ENCODE measurements at regions not wholly inside any gene's neighbourhood (a gene's known extent, or its start where the extent isn't known, plus 50 kb on each side); places are given as distances from the start of the nearest gene placed in this dataset.

- no peak for TF ChIP-seq CTCF (IDR thresholded peaks at IDR 0.05)
- TF ChIP-seq ZFX (IDR thresholded peaks at IDR 0.05; ENCODE audit: borderline replicate concordance): no peak
Observed at GRCh38 chr14:48243900-48244299, 568.5 kb upstream of the MDGA2 start.

All from 22Rv1 (cell line).